ENCODE measurements at regions not wholly inside any gene's neighbourhood (a gene's known extent, or its start where the extent isn't known, plus 50 kb on each side); places are given as distances from the start of the nearest gene placed in this dataset.

DNA sequence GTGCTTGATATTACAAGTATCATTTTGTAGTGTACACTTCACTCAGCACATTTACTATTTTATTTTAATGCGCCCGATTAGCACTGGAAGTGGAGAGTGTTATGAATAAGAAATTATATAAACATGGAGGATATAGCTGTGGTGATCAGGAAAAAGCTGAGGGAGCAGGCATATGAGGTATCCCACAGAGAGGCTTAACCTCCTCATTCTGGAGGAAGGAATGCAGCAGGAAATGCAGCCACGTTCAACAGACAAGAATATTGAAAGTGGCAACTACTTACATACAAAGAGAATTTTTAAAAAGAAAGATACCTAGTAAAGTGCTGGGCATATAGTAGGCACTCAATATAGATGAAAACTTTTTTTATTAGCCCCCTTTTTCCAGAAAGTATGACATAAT, 166.0 kb upstream of the SATB1 start (continued):
- TF ChIP-seq, protein P1, sequence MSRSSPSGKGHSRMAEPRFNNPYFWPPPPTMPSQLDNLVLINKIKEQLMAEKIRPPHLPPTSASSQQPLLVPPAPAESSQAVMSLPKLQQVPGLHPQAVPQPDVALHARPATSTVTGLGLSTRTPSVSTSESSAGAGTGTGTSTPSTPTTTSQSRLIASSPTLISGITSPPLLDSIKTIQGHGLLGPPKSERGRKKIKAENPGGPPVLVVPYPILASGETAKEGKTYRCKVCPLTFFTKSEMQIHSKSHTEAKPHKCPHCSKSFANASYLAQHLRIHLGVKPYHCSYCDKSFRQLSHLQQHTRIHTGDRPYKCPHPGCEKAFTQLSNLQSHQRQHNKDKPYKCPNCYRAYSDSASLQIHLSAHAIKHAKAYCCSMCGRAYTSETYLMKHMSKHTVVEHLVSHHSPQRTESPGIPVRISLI (tag by site-specific recombination; IDR thresholded peaks at IDR 0.05), result no peak
- TF ChIP-seq ZNF701 (tag by site-specific recombination; IDR thresholded peaks at IDR 0.05) (no peak), SP2 (tag by site-specific recombination; IDR thresholded peaks at IDR 0.05) (no peak), ZNF48 (tag by site-specific recombination; IDR thresholded peaks at IDR 0.05) (no peak), ZNF391 (tag by site-specific recombination; IDR thresholded peaks at IDR 0.05; ENCODE audit: borderline replicate concordance, low read depth) (no peak), ZNF302 (tag by site-specific recombination; IDR thresholded peaks at IDR 0.05; ENCODE audit: low read depth) (no peak), ZNF692 (tag by site-specific recombination; IDR thresholded peaks at IDR 0.05) (no peak), ZEB2 (tag by site-specific recombination; IDR thresholded peaks at IDR 0.05) (no peak), KLF10 (tag by site-specific recombination; IDR thresholded peaks at IDR 0.05) (no peak)
- TF ChIP-seq, protein P2, sequence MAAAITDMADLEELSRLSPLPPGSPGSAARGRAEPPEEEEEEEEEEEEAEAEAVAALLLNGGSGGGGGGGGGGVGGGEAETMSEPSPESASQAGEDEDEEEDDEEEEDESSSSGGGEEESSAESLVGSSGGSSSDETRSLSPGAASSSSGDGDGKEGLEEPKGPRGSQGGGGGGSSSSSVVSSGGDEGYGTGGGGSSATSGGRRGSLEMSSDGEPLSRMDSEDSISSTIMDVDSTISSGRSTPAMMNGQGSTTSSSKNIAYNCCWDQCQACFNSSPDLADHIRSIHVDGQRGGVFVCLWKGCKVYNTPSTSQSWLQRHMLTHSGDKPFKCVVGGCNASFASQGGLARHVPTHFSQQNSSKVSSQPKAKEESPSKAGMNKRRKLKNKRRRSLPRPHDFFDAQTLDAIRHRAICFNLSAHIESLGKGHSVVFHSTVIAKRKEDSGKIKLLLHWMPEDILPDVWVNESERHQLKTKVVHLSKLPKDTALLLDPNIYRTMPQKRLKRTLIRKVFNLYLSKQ (tag by site-specific recombination; IDR thresholded peaks at IDR 0.05; ENCODE audit: borderline replicate concordance), result no peak

DNA sequence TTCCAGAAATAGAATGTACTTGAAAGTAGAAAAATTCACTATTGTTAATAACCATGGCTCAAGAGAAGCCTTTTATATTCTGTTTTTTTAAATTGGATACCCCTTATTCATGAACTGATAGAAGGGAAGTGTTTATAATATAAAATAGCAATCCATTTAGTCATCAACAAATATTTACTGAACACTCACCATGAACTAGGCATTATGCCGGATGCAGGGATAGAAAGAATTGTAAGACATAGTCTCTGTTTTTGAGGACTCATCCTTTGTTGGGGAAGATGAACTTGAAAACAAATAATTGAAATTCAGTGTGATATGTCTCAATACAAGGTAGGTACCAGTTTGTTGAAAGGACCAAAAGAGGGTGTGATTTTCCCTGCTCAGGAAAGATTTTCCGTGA, 160.9 kb upstream of the SATB1 start:
- ChIA-PET POLR2A (no interaction called here), CTCF (no interaction called here)
- Histone ChIP-seq H3K36me3 (ENCODE audit: control insufficient read depth in 2 of 2, insufficient read depth in 1 of 2, low read length in 2 of 2) (no peaks in the 10 kb centered on the region), H3K27ac (ENCODE audit: extremely low read depth, low read depth, low read length) (no peak overlapping the region), H3K4me1 (ENCODE audit: control insufficient read depth, insufficient read depth, low read length) (no peaks in the 10 kb centered on the region), H3K4me3 (ENCODE audit: low read depth, low read length) (no peak overlapping the region), H3K9me3 (ENCODE audit: control insufficient read depth, insufficient read depth, low read depth, low read length) (no peaks in the 10 kb centered on the region)
- TF ChIP-seq ELK4 (IDR thresholded peaks at IDR 0.05; ENCODE audit: borderline replicate concordance, low read depth, low read length) (no peak), ZNF132 (tag by site-specific recombination; IDR thresholded peaks at IDR 0.05; ENCODE audit: borderline replicate concordance) (no peak), ZNF623 (tag by site-specific recombination; IDR thresholded peaks at IDR 0.05) (no peak), GLI4 (tag by site-specific recombination; IDR thresholded peaks at IDR 0.05) (no peak), ZNF792 (tag by site-specific recombination; IDR thresholded peaks at IDR 0.05) (no peak), ZNF692 (tag by site-specific recombination; IDR thresholded peaks at IDR 0.05) (no peak), ZNF24 (tag by site-specific recombination; IDR thresholded peaks at IDR 0.05) (no peak), YY1 (tag by site-specific recombination; IDR thresholded peaks at IDR 0.05) (no peak), ZBTB48 (tag by site-specific recombination; IDR thresholded peaks at IDR 0.05) (no peak)

All from HEK293 (cell line).